Type B pancreatic cell (in vitro differentiated cells): ENCODE measurements at regions not wholly inside any gene's neighbourhood (a gene's known extent, or its start where the extent isn't known, plus 50 kb on each side); places are given as distances from the start of the nearest gene placed in this dataset.

ENCODE experiments used
- DNase-seq: peaks from one replicate; pipeline ENCODE4 v3.0.0; 2021; ENCODE audit warnings: mixed read lengths; ENCODE audit not compliant: unreplicated experiment; ENCODE audit errors: extremely low spot score
- H3K27ac Mint-ChIP-seq: 2 replicates; pipeline ENCODE4 v1.8.0; 2021; ENCODE audit warnings: mild to moderate bottlenecking, mixed read lengths
- H3K27me3 Mint-ChIP-seq: 2 replicates; pipeline ENCODE4 v1.8.0; 2021; ENCODE audit warnings: mixed read lengths
- H3K36me3 Mint-ChIP-seq: 2 replicates; pipeline ENCODE4 v1.8.0; 2021; ENCODE audit warnings: mixed read lengths
- H3K4me1 Mint-ChIP-seq: one replicate; pipeline ENCODE4 v1.8.0; 2021; ENCODE audit warnings: mixed read lengths; ENCODE audit not compliant: unreplicated experiment
- H3K4me3 Mint-ChIP-seq: 2 replicates; pipeline ENCODE4 v1.8.0; 2021; ENCODE audit warnings: mild to moderate bottlenecking, mixed read lengths
- H3K9me3 Mint-ChIP-seq: 2 replicates; pipeline ENCODE4 v1.8.0; 2021; ENCODE audit warnings: mixed read lengths
- TF ChIP-seq, protein P1 (sequence below): fragments of 200-600 bp; sonication (generic); conservative IDR thresholded peaks from 2 replicates; pipeline ENCODE4 v1.5.0; 2021; ENCODE audit warnings: antibody characterized with exemption, mild to moderate bottlenecking

DNA sequence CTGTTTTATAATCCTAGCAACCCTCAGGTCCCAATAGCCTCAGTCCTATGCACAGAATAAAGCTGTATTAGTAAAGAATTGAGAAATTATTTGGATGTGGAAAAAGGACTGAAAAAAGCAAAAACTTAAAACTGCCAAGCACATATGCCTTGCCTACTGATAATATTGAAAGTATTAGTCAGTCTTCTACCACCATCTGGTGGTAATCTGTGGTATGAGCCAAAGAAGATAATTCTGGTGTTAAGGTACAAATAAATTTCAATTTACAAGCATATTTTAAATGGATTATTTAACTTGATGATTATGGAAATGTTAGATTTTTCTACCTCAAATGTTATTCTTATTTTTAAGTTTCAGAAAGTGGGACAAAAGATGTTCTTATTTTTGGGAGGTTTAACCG lies 460.3 kb upstream of the KLHL1 start:
- TF ChIP-seq, protein P1, sequence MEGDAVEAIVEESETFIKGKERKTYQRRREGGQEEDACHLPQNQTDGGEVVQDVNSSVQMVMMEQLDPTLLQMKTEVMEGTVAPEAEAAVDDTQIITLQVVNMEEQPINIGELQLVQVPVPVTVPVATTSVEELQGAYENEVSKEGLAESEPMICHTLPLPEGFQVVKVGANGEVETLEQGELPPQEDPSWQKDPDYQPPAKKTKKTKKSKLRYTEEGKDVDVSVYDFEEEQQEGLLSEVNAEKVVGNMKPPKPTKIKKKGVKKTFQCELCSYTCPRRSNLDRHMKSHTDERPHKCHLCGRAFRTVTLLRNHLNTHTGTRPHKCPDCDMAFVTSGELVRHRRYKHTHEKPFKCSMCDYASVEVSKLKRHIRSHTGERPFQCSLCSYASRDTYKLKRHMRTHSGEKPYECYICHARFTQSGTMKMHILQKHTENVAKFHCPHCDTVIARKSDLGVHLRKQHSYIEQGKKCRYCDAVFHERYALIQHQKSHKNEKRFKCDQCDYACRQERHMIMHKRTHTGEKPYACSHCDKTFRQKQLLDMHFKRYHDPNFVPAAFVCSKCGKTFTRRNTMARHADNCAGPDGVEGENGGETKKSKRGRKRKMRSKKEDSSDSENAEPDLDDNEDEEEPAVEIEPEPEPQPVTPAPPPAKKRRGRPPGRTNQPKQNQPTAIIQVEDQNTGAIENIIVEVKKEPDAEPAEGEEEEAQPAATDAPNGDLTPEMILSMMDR = peak; percentile 91
- Mint-ChIP-seq H3K27me3 (no peaks in the 10 kb centered on the region), H3K4me3 (no peak overlapping the region), H3K9me3 (no peaks in the 10 kb centered on the region), H3K27ac (no peak overlapping the region), H3K36me3 (no peaks in the 10 kb centered on the region), H3K4me1 (no peaks in the 10 kb centered on the region)
- no peak for DNase-seq

DNA sequence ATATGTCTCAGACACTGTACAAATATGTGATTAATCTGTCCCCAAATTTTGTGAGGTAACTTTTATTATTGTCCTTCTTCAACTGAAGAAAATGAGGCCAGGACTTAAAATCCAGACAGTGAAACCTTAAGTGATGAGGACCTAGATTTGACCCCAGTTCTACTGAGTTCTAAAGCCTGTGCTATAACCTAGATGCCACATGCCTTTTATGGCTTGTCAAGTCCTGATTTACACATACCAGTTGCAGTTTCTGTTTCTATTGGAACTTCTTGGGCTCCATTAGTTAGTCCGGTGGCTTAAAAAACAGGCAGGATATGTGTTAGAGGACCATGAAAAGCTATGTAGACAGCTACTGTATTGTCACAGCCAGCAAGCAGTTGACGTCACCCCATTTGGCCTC lies 436.5 kb upstream of the KLHL1 start:
- no peaks in the 10 kb centered on the region for H3K36me3 Mint-ChIP-seq

DNA sequence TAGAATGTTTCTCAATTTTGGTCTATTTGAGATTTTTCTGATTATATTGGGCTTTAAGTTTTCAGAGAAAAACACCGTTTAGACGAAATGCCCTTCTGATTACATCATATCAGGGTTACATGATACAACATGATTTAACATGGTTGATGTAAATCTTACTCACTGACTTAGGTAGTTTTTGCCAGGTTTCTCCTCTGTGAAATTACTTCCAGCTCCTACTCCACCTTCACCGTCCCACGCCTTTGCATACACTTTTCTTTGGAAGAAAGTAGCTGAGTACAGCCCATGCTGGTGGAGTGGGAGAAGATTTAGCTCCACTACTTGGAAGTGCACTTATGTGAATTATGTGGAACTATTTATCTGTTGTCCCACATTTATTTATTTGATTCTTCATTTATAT lies 433.2 kb upstream of the KLHL1 start:
- no peaks in the 10 kb centered on the region for H3K36me3 Mint-ChIP-seq
- H3K27ac Mint-ChIP-seq = no peak overlapping the region
- H3K4me3 Mint-ChIP-seq = no peak overlapping the region
- no peaks in the 10 kb centered on the region for H3K27me3 Mint-ChIP-seq
- no peaks in the 10 kb centered on the region for H3K9me3 Mint-ChIP-seq
- H3K4me1 Mint-ChIP-seq = no peaks in the 10 kb centered on the region
- TF ChIP-seq, protein P1 = no peak
- DNase-seq = no peak

More for the DNA sequence above, 436.5 kb upstream of the KLHL1 start:
- H3K27me3 Mint-ChIP-seq = no peaks in the 10 kb centered on the region
- TF ChIP-seq, protein P1 = no peak
- no peaks in the 10 kb centered on the region for H3K4me1 Mint-ChIP-seq
- no peak overlapping the region for H3K4me3 Mint-ChIP-seq
- no peaks in the 10 kb centered on the region for H3K9me3 Mint-ChIP-seq
- no peak for DNase-seq
- H3K27ac Mint-ChIP-seq = no peak overlapping the region

DNA sequence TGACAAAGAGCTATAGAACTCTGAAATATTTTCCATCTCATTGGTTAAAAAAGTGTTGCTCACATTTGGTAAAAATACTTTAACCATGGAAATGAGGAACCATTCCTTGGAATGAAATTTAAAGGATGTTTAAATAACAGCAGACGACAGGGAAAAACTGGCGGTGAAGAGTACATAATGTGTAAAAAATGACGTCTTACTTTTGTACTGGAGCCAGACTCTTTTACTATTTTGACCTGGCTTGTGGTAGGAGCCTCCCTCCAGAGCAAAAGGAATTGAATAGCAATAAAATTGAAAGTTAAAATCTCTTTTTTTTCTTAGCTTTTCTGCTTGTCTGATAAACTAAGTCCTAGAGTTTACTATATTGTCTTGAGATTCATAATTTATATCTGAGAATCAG lies 426.2 kb upstream of the KLHL1 start:
- Mint-ChIP-seq H3K4me1 (peaks cover 16% of the 10 kb centered on the region), H3K4me3 (no peak overlapping the region), H3K36me3 (no peaks in the 10 kb centered on the region), H3K9me3 (no peaks in the 10 kb centered on the region), H3K27ac (no peak overlapping the region), H3K27me3 (no peaks in the 10 kb centered on the region)
- no peak for DNase-seq
- TF ChIP-seq, protein P1 = no peak

DNA sequence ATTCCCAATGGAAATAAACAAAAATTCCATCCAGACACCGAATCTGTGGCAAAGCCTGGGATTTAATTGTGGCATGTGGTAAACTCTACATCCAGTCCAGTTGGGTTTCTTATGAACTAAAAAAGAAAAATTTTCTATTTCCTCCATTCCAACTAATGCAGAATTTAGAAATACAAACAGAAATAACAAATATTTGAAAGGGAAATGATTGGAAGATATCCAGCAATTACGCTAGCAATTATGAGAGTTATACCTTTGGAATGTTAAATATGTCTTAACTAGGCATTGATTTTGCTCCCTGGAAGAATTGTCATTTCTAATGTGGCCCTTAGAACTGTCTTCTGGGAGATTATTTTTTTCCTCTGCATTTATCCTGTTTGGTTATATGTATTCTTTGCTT lies 421.4 kb upstream of the KLHL1 start:
- no peaks in the 10 kb centered on the region for H3K27me3 Mint-ChIP-seq
- H3K36me3 Mint-ChIP-seq = no peaks in the 10 kb centered on the region
- no peak overlapping the region for H3K4me3 Mint-ChIP-seq
- H3K4me1 Mint-ChIP-seq = peaks cover 8% of the 10 kb centered on the region
- DNase-seq = no peak
- no peak overlapping the region for H3K27ac Mint-ChIP-seq
- H3K9me3 Mint-ChIP-seq = no peaks in the 10 kb centered on the region
- TF ChIP-seq, protein P1 = no peak

DNA sequence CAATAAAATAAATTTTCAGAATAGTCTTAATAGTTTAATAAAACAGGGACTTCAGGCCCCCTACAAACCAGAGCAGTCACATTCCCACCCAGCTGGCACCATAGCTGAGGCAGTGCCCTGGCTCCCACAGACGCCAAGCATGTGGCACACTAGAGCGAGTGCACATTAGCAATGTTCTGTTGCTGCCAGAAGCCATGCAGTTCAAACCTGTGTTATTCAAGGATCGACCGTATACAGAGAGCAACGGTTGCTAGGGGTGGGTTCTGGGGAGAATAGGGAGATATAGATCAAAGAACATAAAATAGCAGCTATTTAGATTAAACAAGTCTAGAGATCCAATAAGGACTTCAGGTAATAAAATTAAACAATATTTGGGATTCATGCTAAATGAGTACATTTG lies 419.3 kb upstream of the KLHL1 start:
- no peaks in the 10 kb centered on the region for H3K9me3 Mint-ChIP-seq
- peaks cover 10% of the 10 kb centered on the region for H3K4me1 Mint-ChIP-seq
- DNase-seq = no peak
- no peak overlapping the region for H3K27ac Mint-ChIP-seq
- H3K27me3 Mint-ChIP-seq = no peaks in the 10 kb centered on the region
- TF ChIP-seq, protein P1 = no peak
- H3K36me3 Mint-ChIP-seq = no peaks in the 10 kb centered on the region
- H3K4me3 Mint-ChIP-seq = no peak overlapping the region
